Suppressor macrophage (primary cell): ENCODE measurements at regions not wholly inside any gene's neighbourhood (a gene's known extent, or its start where the extent isn't known, plus 50 kb on each side); places are given as distances from the start of the nearest gene placed in this dataset.
"Not testable (repeated sequence)": the region's sequence is repeated elsewhere in the genome, so short reads cannot be mapped to it uniquely, and the experiment has no call there.

Experiments used
- DNase-seq, 4 experiments: peaks; one replicate each; pipeline ENCODE4 v3.0.0-alpha.2; 2020 to 2022

DNA sequence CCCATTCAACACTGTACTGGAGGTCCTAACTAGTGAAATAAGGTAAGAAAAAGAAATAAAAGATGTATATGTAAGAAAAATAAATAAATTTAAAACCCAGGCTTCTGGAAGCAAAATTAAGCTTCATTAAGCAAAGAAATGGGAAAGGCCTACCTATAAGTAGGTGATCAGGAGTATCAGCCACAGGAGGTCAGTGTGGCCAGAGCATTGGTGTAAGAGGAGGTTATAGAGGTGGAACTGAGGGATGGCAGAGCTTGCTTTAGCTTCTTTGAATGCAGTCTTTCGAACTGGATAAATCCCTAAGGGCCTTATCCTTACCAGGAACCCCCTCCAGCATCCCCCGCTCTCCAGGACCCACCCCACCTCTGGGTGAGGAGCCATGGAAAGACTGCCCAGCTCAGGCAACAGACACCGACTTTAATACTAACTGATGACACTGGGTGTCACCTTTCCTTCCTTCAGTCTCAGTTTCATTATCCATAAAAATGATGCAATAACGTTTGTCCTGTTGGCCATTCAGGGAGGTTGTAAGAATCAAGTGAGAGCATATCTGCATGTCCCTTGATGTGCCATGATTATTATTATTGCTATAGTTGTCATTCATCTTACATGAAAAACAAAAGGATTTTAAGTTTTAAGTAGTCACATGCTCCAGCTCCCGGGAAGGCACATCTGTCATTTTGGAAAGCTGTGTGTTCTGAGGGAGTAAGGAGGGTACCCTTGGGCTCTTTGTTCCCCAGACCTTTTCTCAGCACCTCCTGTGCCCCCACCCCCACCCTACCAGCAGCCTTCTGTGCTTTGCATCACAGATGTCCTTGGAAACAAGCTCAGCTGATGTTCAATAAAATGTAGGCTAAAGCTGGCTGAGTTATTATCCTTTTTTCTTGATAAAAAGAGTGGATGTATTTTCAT, 50.8 kb upstream of the CTNNA1 start:
- DNase-seq: no peak

DNA sequence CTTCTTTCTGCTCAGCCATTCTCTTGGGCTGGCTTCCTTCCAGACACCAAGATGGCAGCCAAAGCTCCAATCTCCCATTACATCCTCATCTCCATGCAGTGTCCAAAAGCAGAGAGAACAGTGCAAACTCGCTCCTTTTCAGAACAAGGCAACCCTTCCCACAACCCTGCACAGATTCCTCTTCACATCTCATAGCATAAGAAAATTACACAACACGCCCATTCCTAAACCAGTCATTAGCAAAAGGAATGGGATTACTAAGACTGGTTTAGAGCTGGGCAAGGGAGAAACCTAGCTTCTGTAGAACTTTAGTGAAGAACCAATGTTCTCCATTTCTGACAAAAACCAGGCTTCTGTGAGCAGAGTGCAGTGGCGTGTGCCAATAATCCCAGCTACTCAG, 51.5 kb upstream of the CTNNA1 start:
- no peak for DNase-seq

DNA sequence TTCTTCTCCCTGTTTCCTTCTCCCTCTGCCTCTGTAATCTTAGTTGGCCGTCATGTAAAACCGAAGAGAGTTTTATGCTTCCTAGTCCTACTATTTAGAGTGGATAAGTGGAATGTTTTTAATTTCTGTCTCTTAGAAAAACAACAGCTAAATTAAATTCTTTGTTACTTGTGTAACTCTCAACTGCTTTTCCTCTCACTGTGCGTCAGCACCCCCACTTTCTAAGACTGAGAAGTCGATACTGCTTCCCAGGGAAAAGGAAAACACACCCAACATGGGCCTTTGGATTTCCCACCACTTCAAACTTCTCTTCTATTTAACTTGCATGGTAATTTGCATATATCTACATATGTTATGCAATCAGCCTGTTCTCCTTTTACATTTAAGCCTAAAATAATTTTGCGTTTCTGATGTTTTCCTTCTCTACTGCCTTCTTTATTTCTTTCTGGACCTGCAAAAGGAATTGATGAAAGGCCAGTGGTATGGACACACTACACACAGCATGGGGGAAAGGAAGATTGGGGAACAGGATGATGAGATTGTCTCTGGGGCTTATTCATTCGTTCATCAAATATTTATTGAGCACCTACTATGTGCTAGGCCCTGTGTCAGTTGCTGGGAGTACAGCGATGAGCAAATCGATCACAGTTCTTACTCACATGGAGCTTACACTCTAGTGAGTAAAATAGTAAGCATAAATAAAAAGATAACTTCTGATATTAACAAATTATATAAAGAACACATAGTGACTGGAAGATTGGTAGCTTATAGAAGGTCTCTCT, 52.5 kb upstream of the CTNNA1 start:
- no peak for DNase-seq

GRCh38 chr5:138699482-138699881, 53.7 kb upstream of the CTNNA1 start:
- no peak for DNase-seq

DNA sequence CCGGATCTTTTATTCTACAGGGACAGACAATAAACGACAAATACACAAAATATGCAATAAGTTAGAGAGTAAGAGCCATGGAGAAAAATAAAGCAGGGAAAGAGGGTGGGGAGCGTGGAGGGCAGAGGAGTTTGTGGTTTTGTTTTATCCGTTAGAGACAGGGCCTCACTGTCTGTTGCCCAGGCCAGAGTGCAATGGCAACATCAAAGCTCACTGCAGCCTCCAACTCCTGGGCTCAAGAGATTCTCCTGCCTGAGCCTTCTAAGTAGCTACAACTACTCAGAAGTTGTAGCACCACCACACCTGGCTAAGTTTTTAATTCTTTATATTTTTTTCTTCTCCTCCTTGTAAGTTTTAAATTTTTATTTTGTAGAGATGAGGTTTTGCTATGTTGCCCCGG, 54.5 kb upstream of the CTNNA1 start:
- no peak for DNase-seq

- no peak for DNase-seq
These were observed 55.4 kb upstream of the CTNNA1 start for GRCh38 chr5:138697720-138698360.

DNA sequence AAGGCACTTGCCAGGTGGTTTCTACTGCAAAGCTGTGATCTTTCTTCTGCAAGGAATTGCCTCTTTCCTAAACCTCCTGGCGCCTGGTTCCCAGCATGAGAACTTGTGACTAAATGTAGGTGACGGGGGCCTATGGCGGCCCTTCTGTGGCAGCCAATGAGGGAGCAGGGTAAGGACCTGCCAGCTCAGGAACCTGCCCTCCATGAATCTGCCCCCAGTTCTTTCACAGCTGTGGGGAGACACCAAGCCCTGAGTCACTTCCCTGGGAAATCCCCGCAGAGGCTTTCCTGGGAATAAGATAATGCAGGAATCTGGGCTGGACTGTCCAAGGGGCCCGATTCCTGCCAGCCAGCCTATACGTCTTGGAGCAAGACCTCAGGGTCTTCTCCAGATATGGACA, 56.7 kb upstream of the CTNNA1 start:
- no peak for DNase-seq

DNA sequence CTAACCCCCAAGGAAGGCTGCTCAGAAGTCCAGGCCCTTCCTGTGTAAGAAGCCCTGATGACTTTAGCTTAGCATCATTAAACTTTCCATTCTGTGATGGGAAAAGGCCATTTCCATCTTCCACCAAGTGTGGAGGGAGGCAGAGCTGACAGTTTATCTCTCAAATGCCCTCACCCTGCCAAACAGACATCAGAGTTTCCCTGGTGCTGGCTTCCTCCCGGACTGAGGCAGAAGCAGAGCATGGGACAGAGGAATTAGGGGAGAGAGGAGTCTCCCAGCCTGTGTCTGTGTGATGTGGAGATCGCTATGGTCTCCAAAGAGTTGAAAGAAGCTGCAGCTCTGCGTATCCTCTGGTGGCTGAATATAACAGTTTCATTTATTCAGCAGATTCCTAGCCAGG, 57.4 kb upstream of the CTNNA1 start:
- no peak for DNase-seq

- no peak for DNase-seq
These were observed 59.1 kb upstream of the CTNNA1 start for GRCh38 chr5:138694146-138694545.

DNA sequence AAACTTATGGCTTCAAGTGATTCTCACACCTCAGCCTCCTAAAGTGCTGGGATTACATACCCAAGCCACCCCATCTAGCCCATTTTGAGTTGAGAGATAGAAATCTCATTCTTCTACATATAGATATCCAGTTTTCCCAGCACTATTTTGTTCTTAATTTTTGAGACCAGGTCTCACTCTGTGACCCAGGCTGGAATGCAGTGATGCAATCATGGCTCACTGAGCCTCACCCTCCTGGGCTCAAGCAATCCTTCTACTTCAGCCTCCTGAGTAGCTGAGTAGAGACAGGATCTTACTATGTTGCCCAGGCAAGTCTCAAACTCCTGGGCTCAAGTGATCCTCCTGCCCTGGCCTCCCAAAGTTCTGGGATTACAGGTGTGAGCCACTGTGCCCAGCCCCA, 60.9 kb upstream of the CTNNA1 start:
- DNase-seq: no peak

GRCh38 chr5:138686668-138687067, 66.6 kb upstream of the CTNNA1 start:
- peak; percentile 26 to 59 (median 55) for DNase-seq

GRCh38 chr5:138685193-138685745, 68.0 kb upstream of the CTNNA1 start:
- DNase-seq: peak; percentile 15 to 60 (median 42)

DNA sequence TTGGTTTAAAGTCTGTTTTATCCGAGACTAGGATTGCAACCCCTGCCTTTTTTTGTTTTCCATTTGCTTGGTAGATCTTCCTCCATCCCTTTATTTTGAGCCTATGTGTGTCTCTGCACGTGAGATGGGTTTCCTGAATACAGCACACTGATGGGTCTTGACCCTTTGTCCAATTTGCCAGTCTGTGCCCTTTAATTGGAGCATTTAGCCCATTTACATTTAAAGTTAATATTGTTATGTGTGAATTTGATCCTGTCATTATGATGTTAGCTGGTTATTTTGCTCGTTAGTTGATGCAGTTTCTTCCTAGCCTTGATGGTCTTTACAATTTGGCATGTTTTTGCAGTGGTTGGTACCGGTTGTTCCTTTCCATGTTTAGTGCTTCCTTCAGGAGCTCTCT, 70.8 kb upstream of the CTNNA1 start:
- not testable (repeated sequence) for DNase-seq

DNA sequence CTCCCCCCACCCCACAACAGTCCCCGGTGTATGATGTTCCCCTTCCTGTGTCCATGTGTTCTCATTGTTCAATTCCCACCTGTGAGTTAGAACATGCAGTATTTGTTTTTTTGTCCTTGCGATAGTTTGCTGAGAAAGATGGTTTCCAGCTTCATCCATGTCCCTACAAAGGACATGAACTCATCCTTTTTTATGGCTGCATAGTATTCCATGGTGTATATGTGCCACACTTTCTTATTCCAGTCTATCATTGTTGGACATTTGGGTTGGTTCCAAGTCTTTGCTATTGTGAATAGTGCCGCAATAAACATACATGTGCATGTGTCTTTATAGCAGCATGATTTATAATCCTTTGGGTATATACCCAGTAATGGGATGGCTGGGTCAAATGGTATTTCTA, 74.4 kb upstream of the CTNNA1 start:
- DNase-seq: not testable (repeated sequence)

DNA sequence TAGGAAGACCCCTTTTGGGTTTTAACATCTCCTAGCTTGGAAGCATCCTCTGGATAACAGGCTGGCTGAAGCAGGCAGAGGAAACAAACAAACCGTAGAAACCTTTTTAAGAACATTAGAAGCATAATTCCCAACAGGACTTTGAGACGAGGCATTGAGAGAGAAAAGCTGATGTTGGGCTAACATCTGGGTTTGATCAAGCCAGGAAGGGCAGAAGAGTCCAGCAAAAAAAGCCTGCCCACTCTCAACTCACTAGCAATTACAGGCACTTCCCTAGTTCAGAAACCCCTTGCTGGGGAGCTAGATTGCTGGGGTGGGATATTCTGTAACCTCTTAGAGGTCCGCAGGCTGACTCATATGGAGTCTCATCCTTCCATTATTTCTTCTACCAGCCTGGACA, 75.4 kb upstream of the CTNNA1 start:
- no peak for DNase-seq

- no peak for DNase-seq
These were observed 76.5 kb upstream of the CTNNA1 start for GRCh38 chr5:138676556-138677193.

GRCh38 chr5:138676002-138676401, 77.2 kb upstream of the CTNNA1 start:
- DNase-seq: no peak

DNA sequence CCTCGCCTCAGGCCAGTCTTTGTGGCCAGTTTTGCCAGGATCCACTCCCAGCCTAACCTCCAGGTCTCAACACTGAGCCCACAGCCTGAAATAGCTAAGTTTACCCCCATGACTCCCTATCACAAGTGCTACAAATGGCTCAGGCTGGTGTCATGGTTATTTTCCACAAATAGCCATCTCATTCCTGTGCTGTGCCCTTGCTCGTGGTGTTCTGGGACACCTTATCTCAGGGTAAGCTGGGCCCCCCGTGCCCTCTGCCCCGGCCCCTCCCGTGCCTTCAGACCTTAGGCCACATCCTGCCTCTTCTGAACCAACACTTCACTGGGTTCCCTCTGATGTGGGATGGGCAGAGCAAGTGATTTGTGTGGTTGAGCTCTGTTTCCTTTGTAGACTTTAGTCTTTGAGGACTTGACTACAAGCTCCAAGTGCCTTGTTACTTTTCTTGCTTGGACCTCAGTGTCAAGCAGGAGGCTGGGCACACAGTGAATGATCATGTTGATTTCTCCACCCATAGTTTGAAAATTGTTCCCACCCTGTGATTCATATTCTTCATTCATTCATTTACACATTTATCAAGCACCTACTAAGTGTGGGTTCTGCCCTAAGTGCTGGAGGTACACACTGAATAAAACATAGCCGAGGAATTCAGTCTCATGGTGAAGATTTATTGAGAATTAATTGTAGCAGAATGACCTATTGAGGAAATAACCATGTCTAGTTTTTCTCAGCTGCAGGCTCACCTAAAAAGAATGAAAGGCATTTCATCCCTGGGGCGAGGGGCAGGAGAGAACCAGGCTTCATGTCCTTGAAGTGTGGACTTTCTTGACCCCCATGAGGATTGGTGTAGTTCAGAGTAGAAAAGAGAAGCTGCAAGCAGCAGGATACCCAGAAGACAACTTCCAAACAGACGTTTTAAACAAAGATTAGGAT, 84.5 kb upstream of the CTNNA1 start:
- DNase-seq: no peak

DNA sequence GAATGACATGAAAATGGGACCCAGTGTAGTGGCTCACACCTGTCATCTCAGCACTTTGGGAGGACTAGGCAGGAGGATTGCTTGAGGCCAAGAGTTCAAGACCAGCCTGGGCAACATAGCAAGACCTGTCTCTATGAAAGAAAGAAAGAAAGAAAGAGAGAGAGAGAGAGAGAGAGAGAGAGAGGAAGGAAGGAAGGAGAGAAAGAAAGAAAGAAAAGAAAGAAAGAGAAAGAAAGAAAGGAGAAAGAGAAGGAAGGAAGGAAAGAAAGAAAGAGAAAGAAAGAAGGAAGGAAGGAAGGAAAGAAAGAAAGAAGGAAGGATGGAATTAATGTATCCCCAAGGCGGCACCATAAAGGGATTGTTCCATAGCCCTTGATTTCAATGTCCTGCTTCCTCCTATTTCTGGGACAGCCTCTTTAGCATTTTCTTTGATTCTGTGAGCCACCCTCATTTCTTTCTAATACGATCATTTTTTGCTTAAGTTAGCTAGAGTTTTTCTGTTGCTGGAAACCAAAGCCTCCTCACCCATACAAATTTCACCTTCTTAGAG, 85.4 kb upstream of the CTNNA1 start:
- DNase-seq: not testable (repeated sequence)

DNA sequence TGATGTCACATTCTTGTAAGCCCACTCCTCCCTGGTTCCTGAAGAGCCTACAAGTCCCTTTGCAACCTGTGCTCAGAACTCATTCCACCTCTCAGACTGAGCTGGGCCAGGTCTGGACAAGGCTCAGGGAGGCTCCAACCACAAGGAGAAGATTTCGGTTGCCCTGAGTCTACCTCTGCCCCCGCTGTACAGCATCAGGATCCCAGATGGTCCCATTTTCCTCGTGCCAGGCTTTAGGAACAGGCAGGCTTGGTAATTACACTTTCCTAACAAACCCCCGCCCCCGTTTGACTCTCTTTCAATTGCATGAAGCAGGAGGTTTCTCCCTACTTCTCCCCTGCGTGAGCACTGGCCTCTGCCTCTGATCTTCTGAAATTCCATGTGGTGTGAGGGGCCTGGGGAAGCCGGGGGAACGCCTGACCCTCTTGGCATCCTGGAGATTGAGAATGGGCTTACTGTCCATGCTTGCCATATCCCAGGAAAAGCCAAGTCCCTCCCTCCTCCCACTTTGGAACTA, 86.9 kb upstream of the CTNNA1 start:
- DNase-seq: no peak

GRCh38 chr5:138665261-138665660, 88.0 kb upstream of the CTNNA1 start:
- no peak for DNase-seq
